ENCODE measurements at regions not wholly inside any gene's neighbourhood (a gene's known extent, or its start where the extent isn't known, plus 50 kb on each side); places are given as distances from the start of the nearest gene placed in this dataset.

DNA sequence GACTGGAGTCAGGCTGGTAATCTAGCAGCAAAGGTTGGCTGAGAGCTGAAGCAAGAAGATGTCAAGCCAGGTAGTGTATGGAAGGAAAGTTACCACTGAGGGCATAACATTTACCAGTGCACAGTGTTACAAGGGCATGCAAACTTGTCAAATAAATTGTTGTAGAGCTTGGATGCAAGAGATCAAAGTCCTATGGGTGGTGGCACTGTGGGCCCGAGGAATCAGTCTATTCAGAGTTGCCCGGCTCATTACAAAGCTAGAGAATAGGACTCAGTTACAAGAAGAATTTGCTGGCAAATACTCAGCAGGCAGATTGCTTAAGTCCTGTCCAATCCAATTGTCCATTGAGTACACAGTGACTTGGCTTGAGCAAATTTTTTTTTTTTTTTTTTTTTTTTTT lies 2043.8 kb downstream of the ARAP2 start:
- DNase-seq (no peak), ATAC-seq (ENCODE audit: poor library complexity) (no peak)
- H3K27ac ChIP-seq (ENCODE audit: low read depth in 1 of 2, low read length in 2 of 2), result no peak overlapping the region
- Mint-ChIP-seq H3K4me3 (no peak overlapping the region), H3K9me3 (peaks cover 20% of the 10 kb centered on the region), H3K4me1 (ENCODE audit: low read depth) (no peaks in the 10 kb centered on the region), H3K36me3 (ENCODE audit: low read depth) (no peaks in the 10 kb centered on the region), H3K27ac (no peak overlapping the region), H3K27me3 (no peaks in the 10 kb centered on the region)
- H3K9me3 ChIP-seq (ENCODE audit: control insufficient read depth in 1 of 2, insufficient read depth in 1 of 2, low read length in 2 of 2), result peaks cover 0 to 4% of the 10 kb centered on the region in 2 experiments
- TF ChIP-seq, protein P1, sequence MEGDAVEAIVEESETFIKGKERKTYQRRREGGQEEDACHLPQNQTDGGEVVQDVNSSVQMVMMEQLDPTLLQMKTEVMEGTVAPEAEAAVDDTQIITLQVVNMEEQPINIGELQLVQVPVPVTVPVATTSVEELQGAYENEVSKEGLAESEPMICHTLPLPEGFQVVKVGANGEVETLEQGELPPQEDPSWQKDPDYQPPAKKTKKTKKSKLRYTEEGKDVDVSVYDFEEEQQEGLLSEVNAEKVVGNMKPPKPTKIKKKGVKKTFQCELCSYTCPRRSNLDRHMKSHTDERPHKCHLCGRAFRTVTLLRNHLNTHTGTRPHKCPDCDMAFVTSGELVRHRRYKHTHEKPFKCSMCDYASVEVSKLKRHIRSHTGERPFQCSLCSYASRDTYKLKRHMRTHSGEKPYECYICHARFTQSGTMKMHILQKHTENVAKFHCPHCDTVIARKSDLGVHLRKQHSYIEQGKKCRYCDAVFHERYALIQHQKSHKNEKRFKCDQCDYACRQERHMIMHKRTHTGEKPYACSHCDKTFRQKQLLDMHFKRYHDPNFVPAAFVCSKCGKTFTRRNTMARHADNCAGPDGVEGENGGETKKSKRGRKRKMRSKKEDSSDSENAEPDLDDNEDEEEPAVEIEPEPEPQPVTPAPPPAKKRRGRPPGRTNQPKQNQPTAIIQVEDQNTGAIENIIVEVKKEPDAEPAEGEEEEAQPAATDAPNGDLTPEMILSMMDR (IDR thresholded peaks at IDR 0.05), result no peak
- CTCF ChIA-PET, result no interaction called here
- no peaks in the 10 kb centered on the region for H3K36me3 ChIP-seq (ENCODE audit: insufficient read depth, low read length)
- no peak overlapping the region for H3K4me3 ChIP-seq (ENCODE audit: low read length)
- H3K27me3 ChIP-seq (ENCODE audit: control insufficient read depth in 1 of 2, insufficient read depth in 2 of 2, low read length in 2 of 2), result no peaks in the 10 kb centered on the region
- POLR2A ChIA-PET, result no interaction called here
- H3K4me1 ChIP-seq (ENCODE audit: insufficient read depth, low read length), result no peaks in the 10 kb centered on the region
- intact Hi-C loops (cut with DNase I, micrococcal nuclease), result no loop called here

DNA sequence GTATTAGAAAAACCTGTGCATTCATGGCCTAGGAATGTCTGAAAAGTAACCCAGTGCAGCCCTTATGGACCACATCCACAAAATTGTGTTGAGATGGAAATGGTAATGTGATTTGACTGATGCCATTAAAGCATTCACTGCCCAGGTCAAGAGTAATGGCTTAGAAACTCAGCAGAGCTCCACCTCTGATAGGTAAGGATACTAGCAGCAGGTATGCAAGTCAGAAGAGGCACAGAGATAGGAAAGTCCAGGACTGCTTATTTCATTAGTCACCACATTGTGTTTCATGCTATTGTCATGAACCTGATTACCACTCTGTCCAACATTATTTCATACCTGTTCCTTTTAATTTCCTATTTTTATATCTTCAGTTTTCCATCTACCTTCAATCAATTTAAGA lies 2042.2 kb downstream of the ARAP2 start:
- no peaks in the 10 kb centered on the region for H3K36me3 Mint-ChIP-seq (ENCODE audit: low read depth)
- no peak overlapping the region for H3K27ac ChIP-seq (ENCODE audit: low read depth in 1 of 2, low read length in 2 of 2)

DNA sequence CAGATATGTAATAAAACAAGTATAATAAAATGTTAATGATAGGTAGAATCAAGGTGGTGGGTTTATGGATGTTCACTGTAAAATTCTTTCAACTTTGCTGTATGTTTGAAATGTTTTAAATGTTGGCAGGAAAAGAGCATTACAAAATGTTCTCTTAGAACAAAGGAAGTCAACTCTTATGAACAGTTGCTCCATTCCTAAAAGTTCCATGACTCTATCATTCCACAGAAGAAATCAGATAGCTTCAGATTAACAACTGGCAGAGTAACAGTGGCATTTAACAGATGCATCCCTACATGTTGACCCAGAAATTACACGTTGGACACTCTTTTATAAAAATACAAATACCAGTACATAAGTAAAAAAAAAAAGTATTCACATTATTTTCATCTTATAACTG lies 2023.7 kb downstream of the ARAP2 start:
- no peaks in the 10 kb centered on the region for H3K36me3 Mint-ChIP-seq (ENCODE audit: low read depth)
- POLR2A ChIA-PET, result no interaction called here

More for the DNA sequence above, 2042.2 kb downstream of the ARAP2 start:
- DNase-seq (no peak), ATAC-seq (ENCODE audit: poor library complexity) (no peak)
- no peak overlapping the region for H3K4me3 ChIP-seq (ENCODE audit: low read length)
- no peak overlapping the region for H3K4me3 Mint-ChIP-seq
- no peaks in the 10 kb centered on the region for H3K4me1 ChIP-seq (ENCODE audit: insufficient read depth, low read length)
- no peaks in the 10 kb centered on the region for H3K36me3 ChIP-seq (ENCODE audit: insufficient read depth, low read length)
- intact Hi-C loops (cut with DNase I, micrococcal nuclease), result no loop called here
- no peaks in the 10 kb centered on the region for H3K27me3 Mint-ChIP-seq
- CTCF ChIA-PET, result no interaction called here
- H3K9me3 Mint-ChIP-seq, result peaks cover 21% of the 10 kb centered on the region
- TF ChIP-seq, protein P1 (IDR thresholded peaks at IDR 0.05), result no peak
- H3K4me1 Mint-ChIP-seq (ENCODE audit: low read depth), result no peaks in the 10 kb centered on the region
- H3K27ac Mint-ChIP-seq, result no peak overlapping the region
- POLR2A ChIA-PET, result no interaction called here
- no peaks in the 10 kb centered on the region for H3K27me3 ChIP-seq (ENCODE audit: control insufficient read depth in 1 of 2, insufficient read depth in 2 of 2, low read length in 2 of 2)
- peaks cover 0 to 8% of the 10 kb centered on the region in 2 experiments for H3K9me3 ChIP-seq (ENCODE audit: control insufficient read depth in 1 of 2, insufficient read depth in 1 of 2, low read length in 2 of 2)

More for the DNA sequence above, 2023.7 kb downstream of the ARAP2 start:
- no peak overlapping the region for H3K27ac Mint-ChIP-seq
- Histone ChIP-seq H3K27me3 (ENCODE audit: control insufficient read depth in 1 of 2, insufficient read depth in 2 of 2, low read length in 2 of 2) (no peaks in the 10 kb centered on the region), H3K36me3 (ENCODE audit: insufficient read depth, low read length) (no peaks in the 10 kb centered on the region), H3K27ac (ENCODE audit: low read depth in 1 of 2, low read length in 2 of 2) (no peak overlapping the region), H3K4me1 (ENCODE audit: insufficient read depth, low read length) (no peaks in the 10 kb centered on the region), H3K9me3 (ENCODE audit: control insufficient read depth in 1 of 2, insufficient read depth in 1 of 2, low read length in 2 of 2) (peaks cover 0 to 2% of the 10 kb centered on the region in 2 experiments), H3K4me3 (ENCODE audit: low read length) (no peak overlapping the region)
- no peak for DNase-seq
- intact Hi-C loops (cut with DNase I, micrococcal nuclease), result no loop called here
- CTCF ChIA-PET, result no interaction called here
- no peaks in the 10 kb centered on the region for H3K4me1 Mint-ChIP-seq (ENCODE audit: low read depth)
- no peak for ATAC-seq (ENCODE audit: poor library complexity)
- TF ChIP-seq, protein P1 (IDR thresholded peaks at IDR 0.05), result no peak
- H3K4me3 Mint-ChIP-seq, result no peak overlapping the region
- H3K27me3 Mint-ChIP-seq, result no peaks in the 10 kb centered on the region
- peaks cover 12% of the 10 kb centered on the region for H3K9me3 Mint-ChIP-seq
